ENCODE measurements at regions not wholly inside any gene's neighbourhood (a gene's known extent, or its start where the extent isn't known, plus 50 kb on each side); places are given as distances from the start of the nearest gene placed in this dataset.

DNA sequence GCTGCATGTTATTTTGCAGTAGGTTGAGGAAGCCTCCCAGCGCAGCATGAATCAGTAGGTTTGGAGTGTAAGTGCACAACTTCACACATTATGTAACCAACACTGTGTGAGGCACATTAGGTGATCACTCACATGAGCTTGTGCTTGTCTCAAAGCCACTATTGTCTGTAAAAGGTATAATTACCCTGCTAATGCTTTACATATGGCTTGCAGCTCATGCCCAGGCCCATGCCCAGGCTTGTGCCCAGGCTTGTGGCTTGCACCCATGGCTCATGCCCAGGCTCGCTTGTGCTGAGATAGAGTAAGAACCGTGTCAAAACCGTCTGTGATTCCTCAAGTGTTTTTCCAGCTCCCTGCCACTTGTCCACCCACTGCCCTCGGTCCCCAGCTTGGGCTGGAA lies 596.3 kb downstream of the LTN1 start:
- TF ChIP-seq, protein P1, sequence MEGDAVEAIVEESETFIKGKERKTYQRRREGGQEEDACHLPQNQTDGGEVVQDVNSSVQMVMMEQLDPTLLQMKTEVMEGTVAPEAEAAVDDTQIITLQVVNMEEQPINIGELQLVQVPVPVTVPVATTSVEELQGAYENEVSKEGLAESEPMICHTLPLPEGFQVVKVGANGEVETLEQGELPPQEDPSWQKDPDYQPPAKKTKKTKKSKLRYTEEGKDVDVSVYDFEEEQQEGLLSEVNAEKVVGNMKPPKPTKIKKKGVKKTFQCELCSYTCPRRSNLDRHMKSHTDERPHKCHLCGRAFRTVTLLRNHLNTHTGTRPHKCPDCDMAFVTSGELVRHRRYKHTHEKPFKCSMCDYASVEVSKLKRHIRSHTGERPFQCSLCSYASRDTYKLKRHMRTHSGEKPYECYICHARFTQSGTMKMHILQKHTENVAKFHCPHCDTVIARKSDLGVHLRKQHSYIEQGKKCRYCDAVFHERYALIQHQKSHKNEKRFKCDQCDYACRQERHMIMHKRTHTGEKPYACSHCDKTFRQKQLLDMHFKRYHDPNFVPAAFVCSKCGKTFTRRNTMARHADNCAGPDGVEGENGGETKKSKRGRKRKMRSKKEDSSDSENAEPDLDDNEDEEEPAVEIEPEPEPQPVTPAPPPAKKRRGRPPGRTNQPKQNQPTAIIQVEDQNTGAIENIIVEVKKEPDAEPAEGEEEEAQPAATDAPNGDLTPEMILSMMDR (IDR thresholded peaks at IDR 0.05) = no peak
- no peak for TF ChIP-seq EZH2 (IDR thresholded peaks at IDR 0.05; ENCODE audit: borderline replicate concordance, insufficient read depth, low read depth, low read length, poor library complexity, severe bottlenecking)
